Endothelial cell of umbilical vein (primary cell): ENCODE measurements at regions not wholly inside any gene's neighbourhood (a gene's known extent, or its start where the extent isn't known, plus 50 kb on each side); places are given as distances from the start of the nearest gene placed in this dataset.

Experiments used
- BruUV-seq: library from RNA; stranded (reverse); fragments of 400-500 nt; replicated peaks from 2 replicates; lab custom pipeline; 2021; lab: Mats Ljungman, UMichigan
- CTCF ChIA-PET: fragments of 300-600, 350-600 bp; sonication (Branson Sonifier 250); formaldehyde crosslinking; loops from one replicate; lab custom pipeline; 2021; ENCODE audit warnings: antibody characterized with exemption, inconsistent platforms; lab: Charles Lee
- POLR2A ChIA-PET: fragments of 300-600, 350-600 bp; sonication (Branson Sonifier 250); formaldehyde crosslinking; loops from one replicate; lab custom pipeline; 2021; ENCODE audit warnings: antibody characterized with exemption, inconsistent platforms; lab: Charles Lee
- DNase-seq: peaks from one replicate; pipeline ENCODE4 v3.0.0-alpha.2; 2011; ENCODE audit warnings: low read depth, low spot score
- FAIRE-seq: peaks from 2 replicates; lab custom pipeline; 2011; peaks lifted over from hg19 to GRCh38; lab: Jason Lieb, UNC
- H2AFZ ChIP-seq: 2 replicates; pipeline ENCODE4 v1.6.0; 2012; ENCODE audit warnings: low read depth, low read length, control low read depth, inconsistent platforms
- H3K27ac ChIP-seq: 2 replicates; pipeline ENCODE4 v1.5.1; 2011; ENCODE audit warnings: low read depth, mild to moderate bottlenecking, control low read depth, low read length, moderate library complexity; ENCODE audit not compliant: insufficient read depth
- H3K27me3 ChIP-seq, 2 experiments: 2 replicates each; pipeline versions ENCODE4 v1.6.0 to v1.6.1; 2011; ENCODE audit warnings: low read length in 2 of 2, mixed read lengths in 1 of 2; ENCODE audit not compliant: control insufficient read depth in 2 of 2, insufficient read depth in 2 of 2
- H3K36me3 ChIP-seq, 2 experiments: 2 replicates in 1 of 2; 3 replicates in 1 of 2; pipeline ENCODE4 v1.5.1; 2011; ENCODE audit warnings: low read length in 2 of 2, mild to moderate bottlenecking in 1 of 2, moderate library complexity in 1 of 2; ENCODE audit not compliant: control insufficient read depth in 2 of 2, insufficient read depth in 2 of 2; ENCODE audit errors: extremely low read depth in 1 of 2
- H3K4me1 ChIP-seq: 3 replicates; pipeline ENCODE4 v1.5.1; 2011; ENCODE audit warnings: mild to moderate bottlenecking, low read length; ENCODE audit not compliant: control insufficient read depth, insufficient read depth; ENCODE audit errors: extremely low read depth
- H3K4me2 ChIP-seq: 2 replicates; pipeline ENCODE4 v1.6.1; 2011; ENCODE audit warnings: low read length, control low read depth, mixed read lengths; ENCODE audit not compliant: insufficient read depth
- H3K4me3 ChIP-seq, 3 experiments: fragments of 200-600 bp in 1 of 3; sonication (generic), shearing (Covaris generic) in 1 of 3; replicated peaks in 1 of 3; 2 replicates each; pipeline ENCODE4 v1.5.1; 2011 to 2016; ENCODE audit warnings: control low read depth in 3 of 3, low read length in 3 of 3, mild to moderate bottlenecking in 2 of 3, inconsistent platforms in 1 of 3, low read depth in 1 of 3, moderate library complexity in 1 of 3; ENCODE audit not compliant: insufficient read depth in 1 of 3
- H3K79me2 ChIP-seq: 2 replicates; pipeline ENCODE4 v1.6.0; 2012; ENCODE audit warnings: low read length, inconsistent platforms; ENCODE audit not compliant: control insufficient read depth, insufficient read depth
- H3K9ac ChIP-seq: replicated peaks from 2 replicates; pipeline ENCODE3; 2011; ENCODE audit warnings: low read length, control low read depth; ENCODE audit not compliant: insufficient read depth; ENCODE audit errors: extremely low read depth
- H3K9me1 ChIP-seq: replicated peaks from 3 replicates; pipeline ENCODE4 v1.6.0; 2011; ENCODE audit warnings: mild to moderate bottlenecking, low read length; ENCODE audit not compliant: control insufficient read depth, insufficient read depth; ENCODE audit errors: extremely low read depth
- H3K9me3 ChIP-seq: replicated peaks from 2 replicates; pipeline ENCODE4 v1.5.1; 2012; ENCODE audit warnings: low read length, inconsistent platforms; ENCODE audit not compliant: control insufficient read depth, insufficient read depth
- H4K20me1 ChIP-seq: replicated peaks from 2 replicates; pipeline ENCODE3; 2011; ENCODE audit warnings: mild to moderate bottlenecking, low read length; ENCODE audit not compliant: control insufficient read depth, insufficient read depth; ENCODE audit errors: extremely low read depth
- EZH2 ChIP-seq: IDR thresholded peaks from 2 replicates; pipeline ENCODE4 v1.6.1; 2012; ENCODE audit warnings: borderline replicate concordance, low read depth, mild to moderate bottlenecking, moderate library complexity, low read length, inconsistent platforms; ENCODE audit not compliant: severe bottlenecking
- FOS ChIP-seq: IDR thresholded peaks from 2 replicates; pipeline ENCODE4 v1.6.1; 2011; ENCODE audit warnings: mild to moderate bottlenecking, low read length, moderate library complexity, borderline replicate concordance; ENCODE audit not compliant: insufficient read depth
- GATA2 ChIP-seq: IDR thresholded peaks from 2 replicates; pipeline ENCODE4 v1.7.0; 2011; ENCODE audit warnings: low read depth, mild to moderate bottlenecking, moderate library complexity, mixed read lengths, low read length; ENCODE audit not compliant: insufficient read length, insufficient read depth
- JUN ChIP-seq: IDR thresholded peaks from 2 replicates; pipeline ENCODE4 v1.6.1; 2011; ENCODE audit warnings: borderline replicate concordance, low read depth; ENCODE audit not compliant: insufficient read length, insufficient read depth
- MAX ChIP-seq: IDR thresholded peaks from 2 replicates; pipeline ENCODE4 v1.6.1; 2011; ENCODE audit not compliant: insufficient read depth, insufficient read length
- MYC ChIP-seq: IDR thresholded peaks from one replicate; pipeline ENCODE4 v1.6.1; 2011; ENCODE audit warnings: mild to moderate bottlenecking, low read depth, low read length
- POLR2A ChIP-seq: IDR thresholded peaks from 2 replicates; pipeline ENCODE4 v1.6.1; 2012; ENCODE audit warnings: low read depth, mild to moderate bottlenecking, control low read depth, low read length
- POLR2AphosphoS5 ChIP-seq: IDR thresholded peaks from 2 replicates; pipeline ENCODE4 v1.6.1; 2012; ENCODE audit warnings: low read depth, mild to moderate bottlenecking, control low read depth, low read length, moderate library complexity; ENCODE audit not compliant: insufficient read depth
- dilution Hi-C: fragments of 300-500 bp; cut with MboI; formaldehyde crosslinking; loops from one replicate; pipeline ENCODE4 v1.15.0; 2019; ENCODE audit warnings: low sequenced_read_pairs; ENCODE audit not compliant: extremely low pct_ligation_motif_present
- intact Hi-C: fragments of 100-400 bp; cut with micrococcal nuclease; formaldehyde crosslinking; loops from one replicate; pipeline ENCODE4 v1.10.0; 2022
- TF ChIP-seq, protein P1 (sequence below), 2 donors: IDR thresholded peaks; 1 replicate in 1 of 2; 2 replicates in 1 of 2; pipeline ENCODE4 v1.5.1; 2011; ENCODE audit warnings: low read length in 2 of 2, mild to moderate bottlenecking in 2 of 2, moderate library complexity in 2 of 2, control low read depth in 1 of 2, inconsistent platforms in 1 of 2, low read depth in 1 of 2; ENCODE audit not compliant: insufficient read depth in 1 of 2; ENCODE audit errors: extremely low read depth in 1 of 2

DNA sequence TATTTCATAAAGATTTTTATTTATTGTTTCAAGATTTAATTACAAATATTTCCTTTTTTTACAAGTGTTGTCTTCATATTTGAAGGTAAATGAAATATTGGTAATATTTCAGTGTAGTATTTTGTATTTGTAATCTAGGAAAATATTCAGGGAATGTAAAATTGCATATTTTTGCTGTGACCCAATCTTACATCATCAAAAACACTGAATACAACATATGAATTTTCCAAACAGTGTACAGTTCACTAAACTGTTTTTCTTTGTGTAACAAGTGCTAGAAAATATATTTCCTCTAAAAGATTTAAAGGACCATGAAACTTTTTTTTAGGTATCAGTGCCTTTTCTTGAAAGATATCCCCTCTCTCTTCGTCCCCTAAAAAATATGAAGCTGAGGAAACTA, 251.9 kb upstream of the KCND2 start:
- Histone ChIP-seq H3K27me3 (no peaks in the 10 kb centered on the region), H3K79me2 (no peaks in the 10 kb centered on the region), H4K20me1 (no peaks in the 10 kb centered on the region), H3K9me3 (no peaks in the 10 kb centered on the region), H3K9me1 (no peaks in the 10 kb centered on the region), H3K9ac (no peak overlapping the region), H2AFZ (no peak overlapping the region), H3K36me3 (no peaks in the 10 kb centered on the region), H3K27ac (no peak overlapping the region), H3K4me2 (no peak overlapping the region), H3K4me1 (no peaks in the 10 kb centered on the region), H3K4me3 (no peak overlapping the region)
- DNase-seq (no peak), FAIRE-seq (no peak)
- intact Hi-C loops (no loop called here), dilution Hi-C loops (no loop called here)
- BruUV-seq: no TSS peak
- ChIA-PET POLR2A (no interaction called here), CTCF (no interaction called here)
- TF ChIP-seq JUN (no peak), FOS (no peak), EZH2 (no peak), MAX (no peak), MYC (no peak), GATA2 (no peak), POLR2AphosphoS5 (no peak), POLR2A (no peak)
- TF ChIP-seq, protein P1, sequence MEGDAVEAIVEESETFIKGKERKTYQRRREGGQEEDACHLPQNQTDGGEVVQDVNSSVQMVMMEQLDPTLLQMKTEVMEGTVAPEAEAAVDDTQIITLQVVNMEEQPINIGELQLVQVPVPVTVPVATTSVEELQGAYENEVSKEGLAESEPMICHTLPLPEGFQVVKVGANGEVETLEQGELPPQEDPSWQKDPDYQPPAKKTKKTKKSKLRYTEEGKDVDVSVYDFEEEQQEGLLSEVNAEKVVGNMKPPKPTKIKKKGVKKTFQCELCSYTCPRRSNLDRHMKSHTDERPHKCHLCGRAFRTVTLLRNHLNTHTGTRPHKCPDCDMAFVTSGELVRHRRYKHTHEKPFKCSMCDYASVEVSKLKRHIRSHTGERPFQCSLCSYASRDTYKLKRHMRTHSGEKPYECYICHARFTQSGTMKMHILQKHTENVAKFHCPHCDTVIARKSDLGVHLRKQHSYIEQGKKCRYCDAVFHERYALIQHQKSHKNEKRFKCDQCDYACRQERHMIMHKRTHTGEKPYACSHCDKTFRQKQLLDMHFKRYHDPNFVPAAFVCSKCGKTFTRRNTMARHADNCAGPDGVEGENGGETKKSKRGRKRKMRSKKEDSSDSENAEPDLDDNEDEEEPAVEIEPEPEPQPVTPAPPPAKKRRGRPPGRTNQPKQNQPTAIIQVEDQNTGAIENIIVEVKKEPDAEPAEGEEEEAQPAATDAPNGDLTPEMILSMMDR (IDR thresholded peaks at IDR 0.05; ENCODE audit: extremely low read depth in 1 of 2, insufficient read depth in 1 of 2, low read depth in 1 of 2, low read length in 2 of 2): no peak
